DMS153 (cell line): ENCODE measurements at regions not wholly inside any gene's neighbourhood (a gene's known extent, or its start where the extent isn't known, plus 50 kb on each side); places are given as distances from the start of the nearest gene placed in this dataset.
"Not testable (repeated sequence)": the region's sequence is repeated elsewhere in the genome, so short reads cannot be mapped to it uniquely, and the experiment has no call there.

Experiments
- DNase-seq: peaks from one replicate; lab custom pipeline; 2025; lab: John Stamatoyannopoulos, UW

DNA sequence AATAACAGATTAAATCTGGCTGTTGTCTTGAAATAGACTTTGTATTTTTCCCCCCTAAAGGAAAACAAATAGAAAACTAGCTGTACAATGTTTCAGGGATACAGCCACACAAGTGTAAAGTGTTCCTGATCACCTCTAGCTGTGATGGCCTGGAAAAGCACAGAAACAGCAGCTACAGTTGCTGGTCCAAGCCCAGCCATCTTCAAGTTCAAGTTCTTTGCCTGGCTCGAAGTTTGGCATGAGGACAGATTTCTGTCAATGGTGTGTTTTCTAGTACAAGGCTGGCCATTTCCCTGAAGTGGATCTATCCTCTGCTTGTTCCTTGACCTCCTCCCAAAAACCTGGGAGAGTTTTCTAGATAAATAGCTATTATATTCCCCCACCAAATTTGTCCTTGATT is 272.2 kb upstream of the ADRA1B start:
- no peak for DNase-seq

DNA sequence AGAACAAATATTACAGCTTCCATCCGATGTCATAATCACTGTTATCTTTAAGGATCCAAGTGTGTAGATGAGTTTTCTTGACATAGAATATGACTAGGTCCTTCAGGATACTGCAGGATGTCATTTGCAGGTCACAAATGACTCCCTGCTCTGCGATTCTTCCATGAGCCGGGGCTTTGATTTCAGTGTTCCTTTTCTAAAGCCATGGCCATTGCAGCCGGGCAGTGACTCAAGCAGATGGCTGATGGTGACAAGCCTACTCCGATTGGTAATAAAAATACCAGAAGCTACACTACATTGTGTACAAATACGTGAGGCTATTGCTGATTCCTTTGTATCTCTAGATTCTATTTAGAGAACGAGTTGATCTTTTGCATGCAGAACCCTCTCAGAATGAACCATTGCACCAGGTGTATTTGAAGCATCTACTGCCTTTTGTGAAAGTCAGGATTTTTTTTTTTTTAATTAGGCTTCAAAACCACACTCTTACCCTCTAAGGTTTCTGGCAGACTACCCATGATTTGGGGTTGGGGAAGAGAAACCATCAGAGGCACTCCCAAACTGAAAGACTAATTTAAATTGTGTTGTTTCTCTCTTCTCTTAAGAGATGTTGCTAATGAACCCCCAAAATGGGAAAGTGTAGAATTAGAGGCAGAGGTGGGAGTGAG is 271.0 kb upstream of the ADRA1B start:
- DNase-seq, result no peak

DNA sequence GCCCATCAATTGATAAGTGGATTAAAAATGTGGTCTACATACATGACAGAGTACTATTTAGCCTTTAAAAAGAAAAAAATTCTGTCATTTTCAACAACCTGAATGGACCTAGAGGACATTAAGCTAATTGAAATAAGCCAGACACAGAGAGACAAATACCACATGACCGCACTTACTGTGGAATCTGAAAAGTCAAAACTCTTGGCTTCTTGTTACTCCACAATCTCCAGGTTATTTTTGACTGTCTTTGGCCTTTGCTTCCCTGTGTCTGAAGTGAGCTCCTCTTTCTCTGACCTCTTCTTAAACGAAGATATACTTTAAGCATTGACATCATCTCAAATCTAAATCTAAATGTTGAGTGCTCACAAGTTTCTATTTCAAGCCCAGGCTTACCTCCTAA is 265.5 kb upstream of the ADRA1B start:
- DNase-seq, result no peak

GRCh38 chr5:159655757-159656409 is 260.4 kb upstream of the ADRA1B start:
- DNase-seq, result no peak

- DNase-seq, result no peak
These were observed 259.0 kb upstream of the ADRA1B start for GRCh38 chr5:159657298-159657697.

DNA sequence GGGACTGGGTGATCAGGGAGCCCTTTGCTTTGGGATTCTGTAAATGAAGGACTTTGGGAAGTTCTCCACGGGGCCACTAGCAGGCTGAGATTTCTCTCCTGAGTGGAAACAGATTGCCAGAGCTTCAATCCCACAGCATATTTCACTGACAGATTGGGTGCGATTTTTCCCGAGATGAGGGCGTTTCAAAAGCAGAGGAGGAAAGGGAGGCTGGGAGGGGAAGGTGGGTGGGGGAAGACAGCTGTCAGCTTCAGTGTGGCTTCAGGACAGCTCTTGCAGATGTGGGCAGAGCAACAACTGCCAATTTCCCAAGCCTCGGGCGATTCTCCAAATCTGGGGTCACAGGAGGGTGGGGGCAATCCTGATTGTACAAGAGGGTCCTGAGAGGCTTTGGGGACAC is 258.5 kb upstream of the ADRA1B start:
- DNase-seq, result no peak

- no peak for DNase-seq
These were observed 257.9 kb upstream of the ADRA1B start for GRCh38 chr5:159658266-159658925.

GRCh38 chr5:159660401-159660800 is 255.9 kb upstream of the ADRA1B start:
- DNase-seq, result no peak

DNA sequence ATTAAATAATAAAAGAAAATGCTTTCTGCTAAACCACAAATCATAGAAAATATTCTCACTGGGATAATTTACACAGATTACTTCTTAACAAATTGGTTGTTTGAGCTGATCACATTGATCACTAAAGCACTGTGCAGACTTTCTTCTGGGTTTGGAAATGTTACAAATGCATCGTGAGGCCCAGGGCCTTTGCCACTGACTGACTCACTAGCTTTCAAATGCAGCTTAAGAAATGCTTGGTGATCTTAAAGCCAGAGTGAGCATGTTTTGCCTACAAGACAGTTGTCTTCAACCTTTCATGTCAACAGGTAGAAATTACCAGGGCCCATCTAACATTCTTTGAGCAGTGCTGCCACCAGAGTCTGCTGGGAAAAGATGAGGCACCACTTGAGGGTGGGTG is 252.3 kb upstream of the ADRA1B start:
- no peak for DNase-seq

- no peak for DNase-seq
These were observed 249.0 kb upstream of the ADRA1B start for GRCh38 chr5:159667286-159667685.

DNA sequence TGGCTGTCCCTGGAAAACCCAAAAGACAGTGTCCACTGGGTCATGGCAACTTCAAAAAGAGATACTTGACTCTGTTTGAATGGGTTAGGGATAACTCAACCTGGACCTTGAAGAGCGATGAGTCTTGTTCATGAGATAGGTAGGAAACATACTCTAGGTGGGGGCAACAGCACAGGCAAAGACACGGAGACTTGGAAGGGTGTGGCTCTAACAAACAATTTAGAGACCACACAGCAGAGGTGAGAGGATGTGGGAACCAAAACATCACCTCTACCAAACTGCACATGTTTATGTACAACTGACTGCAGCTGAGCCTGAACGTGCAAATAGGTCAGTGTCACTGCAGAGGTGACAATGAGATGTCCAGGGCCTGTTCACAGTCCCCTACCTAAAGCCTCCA is 247.7 kb upstream of the ADRA1B start:
- DNase-seq, result no peak

GRCh38 chr5:159669559-159669958 is 246.7 kb upstream of the ADRA1B start:
- no peak for DNase-seq

DNA sequence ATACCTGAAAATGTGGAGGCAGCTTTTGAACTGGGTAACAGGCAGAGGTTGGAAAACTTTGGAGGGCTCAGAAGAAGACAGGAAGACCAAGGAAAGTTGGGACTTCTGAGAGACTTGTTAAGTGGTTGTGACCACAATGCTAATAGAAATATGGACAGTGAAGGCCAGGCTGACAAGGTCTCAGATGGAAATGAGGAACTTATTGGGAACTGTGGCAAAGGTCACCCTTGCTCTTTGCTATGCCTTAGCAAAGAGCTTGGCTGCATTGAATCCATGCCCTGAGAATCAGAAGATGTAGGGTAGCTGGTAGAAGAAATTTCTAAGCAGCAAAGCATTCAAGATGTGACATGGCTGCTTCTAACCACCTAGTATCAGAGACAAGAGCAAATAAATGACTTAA is 244.4 kb upstream of the ADRA1B start:
- no peak for DNase-seq

DNA sequence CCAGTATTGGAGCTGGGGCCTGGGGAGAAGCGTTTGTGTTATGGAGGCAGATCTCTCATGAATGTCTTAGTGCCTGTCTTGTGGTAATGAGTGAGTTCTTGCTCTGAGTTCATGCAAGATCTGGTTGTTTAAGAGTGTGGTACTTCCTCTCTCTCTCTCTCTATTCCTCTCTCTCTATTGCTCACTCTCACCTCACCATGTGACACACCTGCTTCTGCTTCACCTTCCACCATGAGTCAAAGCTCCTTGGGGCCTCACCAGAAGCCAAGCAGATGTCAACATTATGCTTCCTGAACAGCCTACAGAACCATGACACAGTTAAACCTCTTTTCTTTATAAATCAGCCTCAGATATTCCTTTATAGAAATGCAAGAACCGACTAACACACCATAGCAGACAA is 242.7 kb upstream of the ADRA1B start:
- no peak for DNase-seq

- DNase-seq, result no peak
These were observed 237.5 kb upstream of the ADRA1B start for GRCh38 chr5:159678657-159679392.

- no peak for DNase-seq
These were observed 236.2 kb upstream of the ADRA1B start for GRCh38 chr5:159680095-159680494.

- DNase-seq, result no peak
These were observed 234.6 kb upstream of the ADRA1B start for GRCh38 chr5:159681661-159682060.

- no peak for DNase-seq
These were observed 233.7 kb upstream of the ADRA1B start for GRCh38 chr5:159682623-159683022.

- DNase-seq, result not testable (repeated sequence)
These were observed 228.4 kb upstream of the ADRA1B start for GRCh38 chr5:159687892-159688291.

GRCh38 chr5:159695741-159696294 is 220.5 kb upstream of the ADRA1B start:
- no peak for DNase-seq

- no peak for DNase-seq
These were observed 218.8 kb upstream of the ADRA1B start for GRCh38 chr5:159697530-159697929.

DNA sequence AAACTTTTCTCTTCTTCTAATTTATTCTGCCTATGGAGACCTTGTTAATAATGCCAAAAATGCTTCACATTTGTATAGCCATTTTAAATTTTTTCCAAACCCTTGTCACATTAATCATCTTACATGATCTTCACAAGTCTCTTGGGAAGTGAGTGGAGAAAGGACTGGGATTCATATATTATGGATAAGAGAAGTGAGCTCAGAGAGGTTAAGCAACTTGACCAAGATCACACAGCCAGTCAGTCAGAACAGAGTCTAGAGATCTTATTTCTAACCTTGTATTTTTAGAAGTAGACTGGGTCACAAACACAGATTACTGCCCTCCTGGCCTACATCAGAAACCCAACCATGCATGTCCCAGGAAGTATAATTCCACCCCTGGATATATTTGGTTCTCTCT is 218.0 kb upstream of the ADRA1B start:
- no peak for DNase-seq
